H1 (cell line): ENCODE measurements at regions not wholly inside any gene's neighbourhood (a gene's known extent, or its start where the extent isn't known, plus 50 kb on each side); places are given as distances from the start of the nearest gene placed in this dataset.

Experiments used
- CTCF ChIA-PET: fragments of 300-600 bp; sonication (Branson Sonifier 250); formaldehyde crosslinking; loops from one replicate; lab custom pipeline; 2021; ENCODE audit not compliant: partially characterized antibody; lab: Charles Lee
- POLR2A ChIA-PET: fragments of 300-600 bp; sonication (Branson Sonifier 250); formaldehyde crosslinking; loops from one replicate; lab custom pipeline; 2021; ENCODE audit warnings: inconsistent platforms; ENCODE audit not compliant: partially characterized antibody; lab: Charles Lee
- DNase-seq, 2 experiments: peaks; one replicate each; pipeline versions ENCODE4 v3.0.0 to v3.0.0-alpha.2; 2010 to 2022; ENCODE audit warnings: low spot score in 2 of 2, low read depth in 1 of 2, mixed read lengths in 1 of 2
- FAIRE-seq: peaks from 2 replicates; lab custom pipeline; 2011; peaks lifted over from hg19 to GRCh38; lab: Jason Lieb, UNC
- H2AFZ ChIP-seq: 2 replicates; pipeline ENCODE4 v1.8.1; 2012; ENCODE audit warnings: low read length, inconsistent platforms
- H2AK5ac ChIP-seq: 2 replicates; pipeline ENCODE4 v1.6.1; 2013; ENCODE audit warnings: low read depth, low read length
- H2BK120ac ChIP-seq: replicated peaks from 2 replicates; pipeline ENCODE3; 2013; ENCODE audit warnings: low read depth, low read length, inconsistent platforms
- H2BK12ac ChIP-seq: 2 replicates; pipeline ENCODE4 v1.6.1; 2013; ENCODE audit warnings: low read depth, low read length
- H2BK15ac ChIP-seq: 2 replicates; pipeline ENCODE4 v1.6.1; 2013; ENCODE audit warnings: low read length
- H2BK20ac ChIP-seq: 2 replicates; pipeline ENCODE4 v1.6.1; 2013; ENCODE audit warnings: low read length
- H2BK5ac ChIP-seq: 2 replicates; pipeline ENCODE4 v1.6.1; 2013; ENCODE audit warnings: low read depth, low read length
- H3K14ac ChIP-seq: 2 replicates; pipeline ENCODE4 v1.6.1; 2013; ENCODE audit warnings: inconsistent platforms; ENCODE audit not compliant: insufficient read length
- H3K18ac ChIP-seq: 2 replicates; pipeline ENCODE4 v1.6.1; 2013; ENCODE audit warnings: low read length; ENCODE audit errors: extremely low read depth
- H3K23ac ChIP-seq: 2 replicates; pipeline ENCODE4 v1.6.1; 2013; ENCODE audit warnings: inconsistent platforms; ENCODE audit not compliant: insufficient read length
- H3K23me2 ChIP-seq: 2 replicates; pipeline ENCODE4 v1.6.1; 2013; ENCODE audit warnings: low read depth, low read length
- H3K27ac ChIP-seq: 2 replicates; pipeline ENCODE4 v1.6.1; 2011; ENCODE audit warnings: low read depth, low read length, inconsistent platforms
- H3K27me3 ChIP-seq, 4 experiments: replicated peaks in 1 of 4; 1 replicate in 1 of 4; 2 replicates in 3 of 4; pipeline versions ENCODE4 v1.6.1 to v1.8.1; 2011 to 2013; ENCODE audit warnings: low read length in 3 of 4, mild to moderate bottlenecking in 3 of 4, inconsistent platforms in 2 of 4, mixed read lengths in 2 of 4, moderate library complexity in 1 of 4; ENCODE audit not compliant: control insufficient read depth in 3 of 4, insufficient read depth in 3 of 4; ENCODE audit errors: extremely low read depth in 1 of 4
- H3K36me3 ChIP-seq, 4 experiments: 2 replicates each; pipeline versions ENCODE4 v1.6.1 to v1.8.1; 2011 to 2013; ENCODE audit warnings: mild to moderate bottlenecking in 4 of 4, low read length in 3 of 4, moderate library complexity in 2 of 4, control low read depth in 1 of 4, inconsistent platforms in 1 of 4; ENCODE audit not compliant: insufficient read depth in 4 of 4, control insufficient read depth in 2 of 4
- H3K4ac ChIP-seq: replicated peaks from 2 replicates; pipeline ENCODE3; 2013; ENCODE audit warnings: low read length, low read depth, mixed read lengths, inconsistent platforms; ENCODE audit not compliant: insufficient read length
- H3K4me1 ChIP-seq, 4 experiments: replicated peaks in 1 of 4; 1 replicate in 1 of 4; 2 replicates in 3 of 4; pipeline versions ENCODE4 v1.6.1 to v1.8.1; 2011 to 2013; ENCODE audit warnings: low read length in 3 of 4, inconsistent platforms in 2 of 4, mixed read lengths in 1 of 4; ENCODE audit not compliant: insufficient read depth in 4 of 4, control insufficient read depth in 3 of 4
- H3K4me2 ChIP-seq, 2 experiments: 2 replicates each; pipeline versions ENCODE4 v1.6.1 to v1.8.1; 2011 to 2013; ENCODE audit warnings: low read depth in 2 of 2, low read length in 2 of 2, control low read depth in 1 of 2, inconsistent platforms in 1 of 2, mild to moderate bottlenecking in 1 of 2; ENCODE audit not compliant: insufficient read depth in 1 of 2
- H3K4me3 ChIP-seq, 4 experiments: fragments of 200-600, 300-600 bp in 1 of 4; sonication (generic), shearing (Covaris generic), sonication (Bioruptor Twin) in 1 of 4; 2 replicates each; pipeline versions ENCODE4 v1.5.1 to v1.8.1; 2011 to 2016; ENCODE audit warnings: low read length in 4 of 4, low read depth in 3 of 4, control low read depth in 2 of 4, inconsistent platforms in 2 of 4, mild to moderate bottlenecking in 2 of 4, mixed read lengths in 1 of 4, moderate library complexity in 1 of 4; ENCODE audit not compliant: insufficient read depth in 2 of 4; ENCODE audit errors: extremely low read depth in 1 of 4
- H3K56ac ChIP-seq: replicated peaks from 2 replicates; pipeline ENCODE3; 2013; ENCODE audit warnings: low read depth, mild to moderate bottlenecking, mixed read lengths, low read length, inconsistent platforms; ENCODE audit not compliant: insufficient read length
- H3K79me1 ChIP-seq: 2 replicates; pipeline ENCODE4 v1.6.1; 2013; ENCODE audit warnings: low read depth, low read length, control low read depth
- H3K79me2 ChIP-seq, 2 experiments: 2 replicates each; pipeline versions ENCODE4 v1.6.1 to v1.8.1; 2012 to 2013; ENCODE audit warnings: low read length in 2 of 2, mild to moderate bottlenecking in 2 of 2, inconsistent platforms in 1 of 2; ENCODE audit not compliant: insufficient read depth in 2 of 2, control insufficient read depth in 1 of 2
- H3K9ac ChIP-seq, 4 experiments: replicated peaks in 1 of 4; 1 replicate in 1 of 4; 2 replicates in 3 of 4; pipeline versions ENCODE4 v1.6.1 to v1.8.1; 2011 to 2013; ENCODE audit warnings: low read depth in 3 of 4, low read length in 3 of 4, control low read depth in 2 of 4, mild to moderate bottlenecking in 2 of 4, moderate library complexity in 2 of 4, inconsistent platforms in 1 of 4; ENCODE audit errors: extremely low read depth in 1 of 4
- H3K9me3 ChIP-seq, 2 experiments: 2 replicates each; pipeline versions ENCODE4 v1.6.1 to v1.8.1; 2012 to 2013; ENCODE audit warnings: mild to moderate bottlenecking in 2 of 2, moderate library complexity in 2 of 2, control low read depth in 1 of 2, inconsistent platforms in 1 of 2, low read depth in 1 of 2, low read length in 1 of 2, mixed read lengths in 1 of 2; ENCODE audit not compliant: insufficient read depth in 2 of 2
- H4K20me1 ChIP-seq, 2 experiments: replicated peaks in 1 of 2; 2 replicates each; pipeline versions ENCODE3 to v1.8.1; 2011 to 2013; ENCODE audit warnings: inconsistent platforms in 2 of 2, low read length in 2 of 2, mild to moderate bottlenecking in 1 of 2; ENCODE audit not compliant: insufficient read depth in 2 of 2, control insufficient read depth in 1 of 2
- H4K5ac ChIP-seq: 2 replicates; pipeline ENCODE4 v1.6.1; 2013; ENCODE audit warnings: low read length, low read depth, mixed read lengths, inconsistent platforms; ENCODE audit not compliant: insufficient read length
- H4K8ac ChIP-seq: 2 replicates; pipeline ENCODE4 v1.8.0; 2013; ENCODE audit warnings: mild to moderate bottlenecking, moderate library complexity, low read length, inconsistent platforms; ENCODE audit not compliant: insufficient read depth; ENCODE audit errors: extremely low read depth
- H4K91ac ChIP-seq: replicated peaks from 2 replicates; pipeline ENCODE3; 2013; ENCODE audit warnings: low read length, mixed read lengths, inconsistent platforms; ENCODE audit not compliant: insufficient read length
- BACH1 ChIP-seq: IDR thresholded peaks from 2 replicates; pipeline ENCODE4 v1.6.1; 2012; ENCODE audit warnings: low read length, improper control_type of control experiment
- BRCA1 ChIP-seq: IDR thresholded peaks from 2 replicates; pipeline ENCODE4 v1.6.1; 2012; ENCODE audit warnings: low read depth, low read length, improper control_type of control experiment
- CBX5 ChIP-seq: fragments of 300-800, 300-1000 bp; sonication (generic); IDR thresholded peaks from 2 replicates; pipeline ENCODE4 v1.7.1; 2016; ENCODE audit warnings: antibody characterized with exemption, low read length, low read depth
- CREB1 ChIP-seq: IDR thresholded peaks from 2 replicates; pipeline ENCODE4 v1.6.1; 2012; ENCODE audit warnings: inconsistent platforms
- EZH2 ChIP-seq: fragments of 200-600 bp; sonication (generic); IDR thresholded peaks from 2 replicates; pipeline ENCODE4 v1.7.1; 2012; ENCODE audit warnings: low read depth, mild to moderate bottlenecking, moderate library complexity, low read length, inconsistent platforms; ENCODE audit not compliant: severe bottlenecking
- FOSL1 ChIP-seq: IDR thresholded peaks from 2 replicates; pipeline ENCODE4 v1.6.1; 2011; ENCODE audit warnings: mild to moderate bottlenecking, low read depth, low read length, moderate library complexity; ENCODE audit not compliant: insufficient read depth
- PHF8 ChIP-seq: fragments of 200-600 bp; sonication (generic); conservative IDR thresholded peaks from 2 replicates; pipeline ENCODE4 v1.7.1; 2012; ENCODE audit warnings: low read depth, mild to moderate bottlenecking, inconsistent platforms, low read length, moderate library complexity
- POLR2A ChIP-seq, 2 experiments: IDR thresholded peaks; 1 replicate in 1 of 2; 2 replicates in 1 of 2; pipeline ENCODE4 v1.6.1; 2011; ENCODE audit warnings: low read depth in 2 of 2, low read length in 2 of 2, mild to moderate bottlenecking in 2 of 2; ENCODE audit errors: control extremely low read depth in 1 of 2
- POLR2AphosphoS5 ChIP-seq: IDR thresholded peaks from 2 replicates; pipeline ENCODE4 v1.6.1; 2011; ENCODE audit warnings: low read depth, low read length
- RXRA ChIP-seq: IDR thresholded peaks from 2 replicates; pipeline ENCODE4 v1.6.1; 2011; ENCODE audit warnings: low read depth, mild to moderate bottlenecking, low read length, moderate library complexity; ENCODE audit not compliant: insufficient read depth
- SP4 ChIP-seq: IDR thresholded peaks from 2 replicates; pipeline ENCODE4 v1.6.1; 2012; ENCODE audit warnings: low read length, inconsistent platforms
- SRF ChIP-seq: IDR thresholded peaks from 2 replicates; pipeline ENCODE4 v1.6.1; 2011; ENCODE audit warnings: mild to moderate bottlenecking, low read depth, low read length, moderate library complexity
- TBP ChIP-seq: IDR thresholded peaks from 2 replicates; pipeline ENCODE4 v1.6.1; 2011; ENCODE audit warnings: low read depth, low read length, improper control_type of control experiment
- WGBS, 2 experiments: shearing (Covaris generic) in 1 of 2; methylation state at CpG; one replicate each; pipeline versions ENCODE4 v1.1.6 to v1.1.7; 2013 to 2015; ENCODE audit warnings: low lambda C conversion rate in 2 of 2, mixed read lengths in 2 of 2, inconsistent platforms in 1 of 2, low coverage in 1 of 2, missing lambda C conversion rate in 1 of 2; ENCODE audit not compliant: insufficient replicate concordance in 2 of 2, insufficient coverage in 1 of 2, insufficient read length in 1 of 2; ENCODE audit errors: extremely low coverage in 1 of 2, missing lambda C conversion rate in 1 of 2; 5-methylcytosine and 5-hydroxymethylcytosine counted together
- TF ChIP-seq, protein P1 (sequence below): IDR thresholded peaks from 2 replicates; pipeline ENCODE4 v1.6.1; 2011; ENCODE audit warnings: low read length, improper control_type of control experiment

DNA sequence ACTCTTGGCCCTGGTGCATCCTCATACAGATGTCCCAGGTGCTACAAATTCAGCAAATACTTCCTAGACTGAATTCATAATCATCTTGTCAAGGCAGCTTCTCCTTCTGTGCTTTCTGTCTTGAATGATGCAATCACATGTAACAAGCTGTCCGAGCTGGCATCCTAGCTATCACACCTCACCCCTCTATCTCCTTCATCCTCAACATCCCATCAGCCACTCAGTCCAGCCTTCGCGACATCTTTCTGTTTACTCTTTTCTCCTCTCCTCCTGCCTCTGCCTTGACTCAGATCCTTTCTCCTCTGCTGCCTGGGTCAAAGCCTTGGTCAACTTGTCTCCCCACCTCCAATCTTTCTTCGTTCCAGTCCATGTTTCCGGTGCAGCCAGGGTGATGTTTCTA is 240.4 kb upstream of the CELF2 start:
- no peaks in the 10 kb centered on the region for H3K9me3 ChIP-seq
- CTCF ChIA-PET, result no interaction called here
- no peak overlapping the region for H4K91ac ChIP-seq
- H4K5ac ChIP-seq, result no peak overlapping the region
- H3K79me2 ChIP-seq, result no peaks in the 10 kb centered on the region
- H3K27me3 ChIP-seq, result no peaks in the 10 kb centered on the region
- H2BK5ac ChIP-seq, result no peak overlapping the region
- DNase-seq, result no peak
- H4K8ac ChIP-seq, result no peak overlapping the region
- H3K4me2 ChIP-seq, result no peak overlapping the region
- no peak overlapping the region for H3K9ac ChIP-seq
- no peak overlapping the region for H2AK5ac ChIP-seq
- 95% methylated on average over 5 of the region's 5 CpGs; no CpG with 5 or more reads in 1 of the 2 experiments for WGBS, 2 experiments
- no peak overlapping the region for H3K18ac ChIP-seq
- H2BK20ac ChIP-seq, result no peak overlapping the region
- POLR2A ChIA-PET, result no interaction called here
- no peak overlapping the region for H3K4me3 ChIP-seq
- no peak overlapping the region for H2BK15ac ChIP-seq
- no peaks in the 10 kb centered on the region for H3K36me3 ChIP-seq
- no peaks in the 10 kb centered on the region for H3K4me1 ChIP-seq
- H3K23me2 ChIP-seq, result no peaks in the 10 kb centered on the region
- no peak overlapping the region for H3K14ac ChIP-seq
- no peak overlapping the region for H2BK12ac ChIP-seq
- FAIRE-seq, result no peak
- H3K4ac ChIP-seq, result no peak overlapping the region
- no peak overlapping the region; the same call in 1 of the 2 replicates for H3K27ac ChIP-seq
- H3K79me1 ChIP-seq, result no peaks in the 10 kb centered on the region
- no peak overlapping the region for H2AFZ ChIP-seq
- no peak overlapping the region for H3K23ac ChIP-seq
- no peak overlapping the region for H2BK120ac ChIP-seq
- H3K56ac ChIP-seq, result no peak overlapping the region
- H4K20me1 ChIP-seq, result no peaks in the 10 kb centered on the region
- no peak for TF ChIP-seq CBX5
- no peak for TF ChIP-seq RXRA
- TF ChIP-seq POLR2AphosphoS5, result no peak
- no peak for TF ChIP-seq EZH2
- TF ChIP-seq SRF, result no peak
- no peak for TF ChIP-seq BACH1
- TF ChIP-seq CREB1, result no peak
- TF ChIP-seq POLR2A (IDR thresholded peaks at IDR 0.05; ENCODE audit: control extremely low read depth in 1 of 2, low read depth in 2 of 2, low read length in 2 of 2), result no peak
- TF ChIP-seq PHF8, result no peak
- no peak for TF ChIP-seq FOSL1
- TF ChIP-seq, protein P1, sequence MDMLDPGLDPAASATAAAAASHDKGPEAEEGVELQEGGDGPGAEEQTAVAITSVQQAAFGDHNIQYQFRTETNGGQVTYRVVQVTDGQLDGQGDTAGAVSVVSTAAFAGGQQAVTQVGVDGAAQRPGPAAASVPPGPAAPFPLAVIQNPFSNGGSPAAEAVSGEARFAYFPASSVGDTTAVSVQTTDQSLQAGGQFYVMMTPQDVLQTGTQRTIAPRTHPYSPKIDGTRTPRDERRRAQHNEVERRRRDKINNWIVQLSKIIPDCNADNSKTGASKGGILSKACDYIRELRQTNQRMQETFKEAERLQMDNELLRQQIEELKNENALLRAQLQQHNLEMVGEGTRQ, result no peak
- TF ChIP-seq TBP, result no peak
- no peak for TF ChIP-seq SP4
- no peak for TF ChIP-seq BRCA1
